A549 (cell line): ENCODE measurements at regions not wholly inside any gene's neighbourhood (a gene's known extent, or its start where the extent isn't known, plus 50 kb on each side); places are given as distances from the start of the nearest gene placed in this dataset.

ENCODE experiments used
- ATAC-seq, 2 experiments: fragments of 200-7000 bp in 1 of 2; fragments of >200 bp in 1 of 2; cut with Nextera tagmentation in 1 of 2; cut with Tn5 transposase in 1 of 2; 3 replicates each; pipeline versions ENCODE4 v1.8.0 to v1.9.1; 2018 to 2020; ENCODE audit warnings: mild to moderate bottlenecking in 1 of 2, moderate library complexity in 1 of 2
- CTCF ChIA-PET: fragments of 300-600 bp; sonication (Branson Sonifier 250); formaldehyde crosslinking; extraction: SDS; loops from one replicate; lab custom pipeline; 2021; ENCODE audit warnings: antibody characterized with exemption, inconsistent platforms; lab: Yijun Ruan, JAX
- POLR2A ChIA-PET: fragments of 350-600 bp; formaldehyde crosslinking; extraction: SDS; loops from one replicate; lab custom pipeline; 2021; ENCODE audit warnings: antibody characterized with exemption, inconsistent platforms; lab: Yijun Ruan, JAX
- DNase-seq, 2 experiments: peaks; one replicate each; pipeline versions ENCODE4 v3.0.0 to v3.0.0-alpha.2; 2011 to 2016; ENCODE audit warnings: low read depth in 1 of 2, low spot score in 1 of 2
- FAIRE-seq: peaks from 2 replicates; lab custom pipeline; 2011; peaks lifted over from hg19 to GRCh38; lab: Jason Lieb, UNC
- H3K27ac ChIP-seq, 2 experiments: fragments of >200 bp; sonication (Bioruptor Twin); formaldehyde crosslinking; 3 replicates each; pipeline ENCODE4 v1.5.1; 2016 to 2017
- H3K4me1 ChIP-seq: fragments of >200 bp; sonication (Bioruptor Twin); formaldehyde crosslinking; 3 replicates; pipeline ENCODE4 v1.6.1; 2016
- H3K4me2 ChIP-seq: fragments of >200 bp; sonication (Bioruptor Twin); formaldehyde crosslinking; 3 replicates; pipeline ENCODE4 v1.6.1; 2016
- H3K4me3 ChIP-seq: fragments of >200 bp; sonication (Bioruptor Twin); formaldehyde crosslinking; 3 replicates; pipeline ENCODE4 v1.5.1; 2016
- H3K9me3 ChIP-seq: fragments of >200 bp; sonication (Bioruptor Twin); formaldehyde crosslinking; 3 replicates; pipeline ENCODE4 v1.6.1; 2016
- CBX2 ChIP-seq: fragments of 200-600 bp; sonication (generic); IDR thresholded peaks from 2 replicates; pipeline ENCODE4 v1.6.1; 2016; ENCODE audit warnings: low read depth, mild to moderate bottlenecking, borderline replicate concordance
- CHD2 ChIP-seq: fragments of 150-350 bp; IDR thresholded peaks from 2 replicates; pipeline ENCODE4 v1.6.1; 2014; ENCODE audit warnings: low read length; ENCODE audit not compliant: partially characterized antibody
- CTCF ChIP-seq: fragments of >200 bp; sonication (Bioruptor Twin); formaldehyde crosslinking; IDR thresholded peaks from 3 replicates; pipeline ENCODE4 v1.5.1; 2016
- E2F6 ChIP-seq: IDR thresholded peaks from 2 replicates; pipeline ENCODE4 v1.6.1; 2012; ENCODE audit warnings: low read depth, borderline replicate concordance
- EHMT2 ChIP-seq: fragments of 200-600 bp; sonication (generic); IDR thresholded peaks from 2 replicates; pipeline ENCODE4 v1.6.1; 2016; ENCODE audit warnings: antibody characterized with exemption, low read depth, mild to moderate bottlenecking, moderate library complexity
- ESRRA ChIP-seq: fragments of 150-350 bp; IDR thresholded peaks from 2 replicates; pipeline ENCODE4 v1.6.1; 2014; ENCODE audit warnings: mild to moderate bottlenecking, low read length, borderline replicate concordance
- FOXS1 ChIP-seq: fragments of 250-450 bp; sonication (Bioruptor Pico); IDR thresholded peaks from 2 replicates; pipeline ENCODE4 v1.5.0; 2020; ENCODE audit warnings: mild to moderate bottlenecking, moderate library complexity
- GATA3 ChIP-seq: IDR thresholded peaks from 2 replicates; pipeline ENCODE4 v1.6.1; 2012; ENCODE audit warnings: borderline replicate concordance
- HDAC2 ChIP-seq: fragments of 200-600 bp; sonication (generic); IDR thresholded peaks from 2 replicates; pipeline ENCODE4 v1.6.1; 2016
- HOXB13 ChIP-seq: fragments of 250-450 bp; sonication (Bioruptor Pico); IDR thresholded peaks from 2 replicates; pipeline ENCODE4 v1.5.0; 2020; ENCODE audit warnings: low read depth, mild to moderate bottlenecking, moderate library complexity
- KDM1A ChIP-seq: fragments of 200-600 bp; sonication (generic); IDR thresholded peaks from 2 replicates; pipeline ENCODE4 v1.6.1; 2016; ENCODE audit warnings: low read depth, mild to moderate bottlenecking
- MAZ ChIP-seq: fragments of 150-350 bp; IDR thresholded peaks from 2 replicates; pipeline ENCODE4 v1.6.1; 2014; ENCODE audit warnings: antibody characterized with exemption, low read depth, low read length, borderline replicate concordance
- NFE2L2 ChIP-seq: fragments of 150-350 bp; conservative IDR thresholded peaks from 2 replicates; pipeline ENCODE4 v1.6.1; 2014; ENCODE audit warnings: low read length
- POLR2AphosphoS2 ChIP-seq: conservative IDR thresholded peaks from 2 replicates; pipeline ENCODE4 v1.6.1; 2012; ENCODE audit warnings: low read length, improper control_type of control experiment, inconsistent platforms
- RARB ChIP-seq: fragments of 250-450 bp; sonication (Bioruptor Pico); IDR thresholded peaks from 2 replicates; pipeline ENCODE4 v1.8.0; 2021; ENCODE audit warnings: mild to moderate bottlenecking, moderate library complexity
- REST ChIP-seq: fragments of 200-600 bp; sonication (generic); IDR thresholded peaks from 2 replicates; pipeline ENCODE4 v1.6.1; 2016; ENCODE audit warnings: antibody characterized with exemption, mild to moderate bottlenecking, moderate library complexity
- ZFP36 ChIP-seq: fragments of 450-650 bp; IDR thresholded peaks from 2 replicates; pipeline ENCODE4 v1.6.1; 2014; ENCODE audit warnings: borderline replicate concordance; ENCODE audit not compliant: partially characterized antibody
- whole genome bisulfite sequencing: methylation state at CpG from one replicate; pipeline ENCODE4 v1.1.6; 2017; ENCODE audit errors: missing lambda C conversion rate; 5-methylcytosine and 5-hydroxymethylcytosine counted together
- TF ChIP-seq, protein P1 (sequence below): fragments of 150-350 bp; IDR thresholded peaks from 2 replicates; pipeline ENCODE4 v1.6.1; 2014; ENCODE audit warnings: low read depth, mild to moderate bottlenecking, low read length
- TF ChIP-seq, protein P2 (sequence below): fragments of 450-650 bp; IDR thresholded peaks from 2 replicates; pipeline ENCODE4 v1.6.1; 2014; ENCODE audit warnings: antibody characterized with exemption
- TF ChIP-seq, protein P3 (sequence below): fragments of 250-450 bp; sonication (Bioruptor Pico); IDR thresholded peaks from 2 replicates; pipeline ENCODE4 v1.5.0; 2020; ENCODE audit warnings: low read depth, mild to moderate bottlenecking, moderate library complexity
- TF ChIP-seq, protein P4 (sequence below): fragments of >200 bp; sonication (Bioruptor Twin); formaldehyde crosslinking; IDR thresholded peaks from 2 replicates; pipeline ENCODE4 v1.6.1; 2016
- TF ChIP-seq, protein P5 (sequence below): IDR thresholded peaks from 2 replicates; pipeline ENCODE4 v1.6.1; 2012

DNA sequence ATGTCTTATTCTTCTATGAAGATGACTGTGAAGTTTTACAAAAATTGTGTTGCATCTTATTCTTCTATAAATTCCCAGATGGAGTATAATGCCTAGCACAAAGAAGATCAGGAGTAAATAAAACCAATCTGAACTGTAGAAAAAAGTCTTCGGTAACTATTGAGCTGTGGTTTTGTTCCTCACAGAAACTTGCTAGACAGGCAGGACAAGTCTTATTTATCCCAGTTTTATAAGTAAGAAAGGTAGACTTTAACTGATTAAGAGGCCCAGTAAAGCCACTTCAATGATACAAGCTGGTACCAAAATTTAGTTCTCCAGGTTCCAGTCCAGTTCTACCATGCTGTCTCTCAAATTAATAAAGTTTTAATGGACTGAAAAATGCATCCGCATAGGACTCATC, 526.7 kb upstream of the SETBP1 start:
- H3K9me3 ChIP-seq: no peaks in the 10 kb centered on the region
- FAIRE-seq (no peak), DNase-seq (no peak), ATAC-seq (no peak)
- no peak overlapping the region for H3K4me2 ChIP-seq
- H3K4me3 ChIP-seq: no peak overlapping the region
- TF ChIP-seq REST (no peak), CHD2 (no peak), E2F6 (no peak)
- WGBS: 60% methylated on average over 2 of the region's 2 CpGs
- CTCF ChIA-PET: no interaction called here
- H3K27ac ChIP-seq: no peak overlapping the region
- no peaks in the 10 kb centered on the region for H3K4me1 ChIP-seq
- POLR2A ChIA-PET: no interaction called here

- Histone ChIP-seq H3K9me3 (no peaks in the 10 kb centered on the region), H3K27ac (no peak overlapping the region), H3K4me3 (no peak overlapping the region), H3K4me2 (no peak overlapping the region), H3K4me1 (no peaks in the 10 kb centered on the region)
- FAIRE-seq: no peak
- ChIA-PET CTCF (no interaction called here), POLR2A (no interaction called here)
- no peak for ATAC-seq
- TF ChIP-seq RARB (no peak), NFE2L2 (no peak), FOXS1 (no peak), KDM1A (no peak), GATA3 (no peak), CTCF (no peak), ESRRA (no peak), HDAC2 (no peak), HOXB13 (no peak)
- TF ChIP-seq, protein P1, sequence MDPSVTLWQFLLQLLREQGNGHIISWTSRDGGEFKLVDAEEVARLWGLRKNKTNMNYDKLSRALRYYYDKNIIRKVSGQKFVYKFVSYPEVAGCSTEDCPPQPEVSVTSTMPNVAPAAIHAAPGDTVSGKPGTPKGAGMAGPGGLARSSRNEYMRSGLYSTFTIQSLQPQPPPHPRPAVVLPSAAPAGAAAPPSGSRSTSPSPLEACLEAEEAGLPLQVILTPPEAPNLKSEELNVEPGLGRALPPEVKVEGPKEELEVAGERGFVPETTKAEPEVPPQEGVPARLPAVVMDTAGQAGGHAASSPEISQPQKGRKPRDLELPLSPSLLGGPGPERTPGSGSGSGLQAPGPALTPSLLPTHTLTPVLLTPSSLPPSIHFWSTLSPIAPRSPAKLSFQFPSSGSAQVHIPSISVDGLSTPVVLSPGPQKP: no peak
- WGBS: 26% methylated on average over 3 of the region's 3 CpGs
- no peak for DNase-seq
These were observed 524.6 kb upstream of the SETBP1 start for GRCh38 chr18:44156126-44156525.

- Histone ChIP-seq H3K4me3 (no peak overlapping the region), H3K9me3 (no peaks in the 10 kb centered on the region), H3K4me1 (no peaks in the 10 kb centered on the region), H3K27ac (no peak overlapping the region), H3K4me2 (no peak overlapping the region)
- no peak for ATAC-seq
- FAIRE-seq: no peak
- ChIA-PET CTCF (no interaction called here), POLR2A (no interaction called here)
- no peak for DNase-seq
- 7% methylated on average over 7 of the region's 7 CpGs for WGBS
- TF ChIP-seq ZFP36: no peak
- no peak for TF ChIP-seq RARB
- no peak for TF ChIP-seq MAZ
- no peak for TF ChIP-seq POLR2AphosphoS2
- TF ChIP-seq GATA3: no peak
- TF ChIP-seq, protein P2, sequence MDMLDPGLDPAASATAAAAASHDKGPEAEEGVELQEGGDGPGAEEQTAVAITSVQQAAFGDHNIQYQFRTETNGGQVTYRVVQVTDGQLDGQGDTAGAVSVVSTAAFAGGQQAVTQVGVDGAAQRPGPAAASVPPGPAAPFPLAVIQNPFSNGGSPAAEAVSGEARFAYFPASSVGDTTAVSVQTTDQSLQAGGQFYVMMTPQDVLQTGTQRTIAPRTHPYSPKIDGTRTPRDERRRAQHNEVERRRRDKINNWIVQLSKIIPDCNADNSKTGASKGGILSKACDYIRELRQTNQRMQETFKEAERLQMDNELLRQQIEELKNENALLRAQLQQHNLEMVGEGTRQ: no peak
- TF ChIP-seq, protein P3, sequence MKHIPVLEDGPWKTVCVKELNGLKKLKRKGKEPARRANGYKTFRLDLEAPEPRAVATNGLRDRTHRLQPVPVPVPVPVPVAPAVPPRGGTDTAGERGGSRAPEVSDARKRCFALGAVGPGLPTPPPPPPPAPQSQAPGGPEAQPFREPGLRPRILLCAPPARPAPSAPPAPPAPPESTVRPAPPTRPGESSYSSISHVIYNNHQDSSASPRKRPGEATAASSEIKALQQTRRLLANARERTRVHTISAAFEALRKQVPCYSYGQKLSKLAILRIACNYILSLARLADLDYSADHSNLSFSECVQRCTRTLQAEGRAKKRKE (CRISPR knock-in tag): no peak
- TF ChIP-seq E2F6: no peak
- TF ChIP-seq, protein P4, sequence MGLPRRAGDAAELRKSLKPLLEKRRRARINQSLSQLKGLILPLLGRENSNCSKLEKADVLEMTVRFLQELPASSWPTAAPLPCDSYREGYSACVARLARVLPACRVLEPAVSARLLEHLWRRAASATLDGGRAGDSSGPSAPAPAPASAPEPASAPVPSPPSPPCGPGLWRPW: no peak
- TF ChIP-seq, protein P5, sequence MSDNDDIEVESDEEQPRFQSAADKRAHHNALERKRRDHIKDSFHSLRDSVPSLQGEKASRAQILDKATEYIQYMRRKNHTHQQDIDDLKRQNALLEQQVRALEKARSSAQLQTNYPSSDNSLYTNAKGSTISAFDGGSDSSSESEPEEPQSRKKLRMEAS: no peak
- TF ChIP-seq NFE2L2: no peak
- TF ChIP-seq ESRRA: no peak
- no peak for TF ChIP-seq EHMT2
- no peak for TF ChIP-seq CBX2
- no peak for TF ChIP-seq CHD2
These were observed 523.8 kb upstream of the SETBP1 start for GRCh38 chr18:44156776-44157335.
